Fibroblast of lung (primary cell): ENCODE measurements at regions not wholly inside any gene's neighbourhood (a gene's known extent, or its start where the extent isn't known, plus 50 kb on each side); places are given as distances from the start of the nearest gene placed in this dataset.

Experiments
- EZH2 ChIP-seq: IDR thresholded peaks from 2 replicates; pipeline ENCODE4 v1.5.1; 2012; ENCODE audit warnings: low read length, control low read depth, mild to moderate bottlenecking; ENCODE audit errors: missing control alignments
- TF ChIP-seq, protein P1 (sequence below), 2 donors: IDR thresholded peaks in 1 of 2; conservative IDR thresholded peaks in 1 of 2; 1 replicate in 1 of 2; 2 replicates in 1 of 2; pipeline ENCODE4 v1.5.1; 2011 to 2012; ENCODE audit warnings: low read length in 2 of 2, control low read depth in 1 of 2, inconsistent platforms in 1 of 2, low read depth in 1 of 2, mild to moderate bottlenecking in 1 of 2

DNA sequence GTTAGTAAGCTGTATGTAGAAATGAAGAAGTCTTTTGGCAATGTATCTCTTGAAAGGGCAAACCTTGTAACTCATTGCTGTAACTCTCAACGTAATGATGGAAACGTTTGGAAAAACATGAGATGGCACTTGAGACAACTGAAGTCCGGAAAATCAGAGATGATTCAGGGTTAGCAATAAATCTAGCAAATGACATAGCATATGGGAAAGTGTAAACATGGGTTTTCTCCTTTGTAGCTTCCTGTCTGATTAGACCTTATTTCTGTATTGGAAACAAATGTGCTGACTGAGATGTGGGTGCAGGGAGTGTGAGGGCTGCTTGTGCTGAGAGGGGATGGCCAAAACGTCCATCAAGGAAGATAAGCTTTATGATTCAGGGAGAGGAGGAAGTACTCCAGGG lies 110.7 kb upstream of the FAM20A start:
- TF ChIP-seq, protein P1, sequence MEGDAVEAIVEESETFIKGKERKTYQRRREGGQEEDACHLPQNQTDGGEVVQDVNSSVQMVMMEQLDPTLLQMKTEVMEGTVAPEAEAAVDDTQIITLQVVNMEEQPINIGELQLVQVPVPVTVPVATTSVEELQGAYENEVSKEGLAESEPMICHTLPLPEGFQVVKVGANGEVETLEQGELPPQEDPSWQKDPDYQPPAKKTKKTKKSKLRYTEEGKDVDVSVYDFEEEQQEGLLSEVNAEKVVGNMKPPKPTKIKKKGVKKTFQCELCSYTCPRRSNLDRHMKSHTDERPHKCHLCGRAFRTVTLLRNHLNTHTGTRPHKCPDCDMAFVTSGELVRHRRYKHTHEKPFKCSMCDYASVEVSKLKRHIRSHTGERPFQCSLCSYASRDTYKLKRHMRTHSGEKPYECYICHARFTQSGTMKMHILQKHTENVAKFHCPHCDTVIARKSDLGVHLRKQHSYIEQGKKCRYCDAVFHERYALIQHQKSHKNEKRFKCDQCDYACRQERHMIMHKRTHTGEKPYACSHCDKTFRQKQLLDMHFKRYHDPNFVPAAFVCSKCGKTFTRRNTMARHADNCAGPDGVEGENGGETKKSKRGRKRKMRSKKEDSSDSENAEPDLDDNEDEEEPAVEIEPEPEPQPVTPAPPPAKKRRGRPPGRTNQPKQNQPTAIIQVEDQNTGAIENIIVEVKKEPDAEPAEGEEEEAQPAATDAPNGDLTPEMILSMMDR (conservative IDR thresholded peaks at IDR 0.05 in 1 of 2, IDR thresholded peaks at IDR 0.05 in 1 of 2; ENCODE audit: low read depth in 1 of 2, low read length in 2 of 2): no peak
- no peak for TF ChIP-seq EZH2
